CD14-positive monocyte (primary cell): ENCODE measurements at regions not wholly inside any gene's neighbourhood (a gene's known extent, or its start where the extent isn't known, plus 50 kb on each side); places are given as distances from the start of the nearest gene placed in this dataset.

Source experiments
- DNase-seq, 3 donors: peaks; one replicate each; pipeline ENCODE4 v3.0.0-alpha.2; 2011 to 2022
- H2AFZ ChIP-seq: 2 replicates; pipeline ENCODE4 v1.6.0; 2012; ENCODE audit warnings: mild to moderate bottlenecking, low read depth, low read length, inconsistent platforms; ENCODE audit not compliant: insufficient read depth, poor library complexity, severe bottlenecking
- H3K27ac ChIP-seq, 2 donors: 1 replicate in 1 of 2; 2 replicates in 1 of 2; pipeline ENCODE4 v1.5.1; 2012 to 2013; ENCODE audit warnings: low read length in 2 of 2, control low read depth in 1 of 2, inconsistent platforms in 1 of 2, low read depth in 1 of 2, mild to moderate bottlenecking in 1 of 2
- H3K27me3 ChIP-seq, 2 donors: one replicate each; pipeline versions ENCODE4 v1.6.0 to v1.6.1; 2011 to 2013; ENCODE audit warnings: low read length in 2 of 2; ENCODE audit not compliant: control insufficient read depth in 2 of 2, insufficient read depth in 2 of 2
- H3K36me3 ChIP-seq, 2 donors: replicated peaks in 1 of 2; 1 replicate in 1 of 2; 2 replicates in 1 of 2; pipeline versions ENCODE4 v1.5.1 to v1.6.1; 2012 to 2013; ENCODE audit warnings: low read length in 2 of 2, control low read depth in 1 of 2, inconsistent platforms in 1 of 2, mild to moderate bottlenecking in 1 of 2; ENCODE audit not compliant: insufficient read depth in 2 of 2, control insufficient read depth in 1 of 2
- H3K4me1 ChIP-seq, 2 donors: 1 replicate in 1 of 2; 2 replicates in 1 of 2; pipeline versions ENCODE4 v1.5.1 to v1.6.1; 2012 to 2013; ENCODE audit warnings: low read length in 2 of 2, control low read depth in 1 of 2, inconsistent platforms in 1 of 2, mild to moderate bottlenecking in 1 of 2, moderate library complexity in 1 of 2; ENCODE audit not compliant: insufficient read depth in 2 of 2, control insufficient read depth in 1 of 2
- H3K4me2 ChIP-seq: replicated peaks from 2 replicates; pipeline ENCODE3; 2012; ENCODE audit warnings: low read length, moderate library complexity, mild to moderate bottlenecking; ENCODE audit not compliant: poor library complexity, severe bottlenecking; ENCODE audit errors: extremely low read depth
- H3K4me3 ChIP-seq, 3 experiments: fragments of 200-600 bp in 1 of 3; sonication (generic) in 1 of 3; replicated peaks in 1 of 3; 1 replicate in 2 of 3; 2 replicates in 1 of 3; pipeline ENCODE4 v1.5.1; 2011 to 2013; ENCODE audit warnings: low read length in 3 of 3, mild to moderate bottlenecking in 3 of 3, control low read depth in 2 of 3, low read depth in 2 of 3, inconsistent platforms in 1 of 3, moderate library complexity in 1 of 3
- H3K79me2 ChIP-seq: 2 replicates; pipeline ENCODE4 v1.6.0; 2012; ENCODE audit warnings: mild to moderate bottlenecking, control low read depth, inconsistent platforms, low read length, moderate library complexity; ENCODE audit not compliant: insufficient read depth
- H3K9ac ChIP-seq: 2 replicates; pipeline ENCODE4 v1.6.0; 2017; ENCODE audit warnings: low read length, mild to moderate bottlenecking; ENCODE audit not compliant: insufficient read depth, poor library complexity, severe bottlenecking
- H3K9me3 ChIP-seq, 2 donors: replicated peaks in 1 of 2; 1 replicate in 1 of 2; 2 replicates in 1 of 2; pipeline versions ENCODE4 v1.5.1 to v1.6.1; 2012 to 2013; ENCODE audit warnings: low read length in 2 of 2, control low read depth in 1 of 2; ENCODE audit not compliant: control insufficient read depth in 1 of 2, insufficient read depth in 1 of 2
- H4K20me1 ChIP-seq: 2 replicates; pipeline ENCODE4 v1.6.0; 2012; ENCODE audit warnings: mild to moderate bottlenecking, low read length, control low read depth, moderate library complexity; ENCODE audit not compliant: insufficient read depth
- H3K27ac Mint-ChIP-seq, 7 donors: one replicate each; pipeline ENCODE4 v1.8.0; 2020; ENCODE audit warnings: mild to moderate bottlenecking in 7 of 7, mixed read lengths in 7 of 7, moderate library complexity in 6 of 7, inconsistent platforms in 2 of 7
- H3K27me3 Mint-ChIP-seq, 3 donors: one replicate each; pipeline ENCODE4 v1.8.0; 2021 to 2022; ENCODE audit warnings: low read depth in 3 of 3, mild to moderate bottlenecking in 3 of 3, mixed read lengths in 3 of 3, moderate library complexity in 3 of 3, inconsistent platforms in 1 of 3
- H3K36me3 Mint-ChIP-seq, 2 donors: one replicate each; pipeline ENCODE4 v1.8.0; 2020; ENCODE audit warnings: mixed read lengths in 2 of 2, inconsistent platforms in 1 of 2, mild to moderate bottlenecking in 1 of 2
- H3K4me1 Mint-ChIP-seq: one replicate; pipeline ENCODE4 v1.8.0; 2020; ENCODE audit warnings: mild to moderate bottlenecking, mixed read lengths
- H3K4me3 Mint-ChIP-seq, 2 donors: one replicate each; pipeline ENCODE4 v1.8.0; 2020; ENCODE audit warnings: mild to moderate bottlenecking in 2 of 2, mixed read lengths in 2 of 2, moderate library complexity in 1 of 2
- H3K9me3 Mint-ChIP-seq, 7 donors: one replicate each; pipeline ENCODE4 v1.8.0; 2020 to 2022; ENCODE audit warnings: mixed read lengths in 7 of 7, mild to moderate bottlenecking in 6 of 7, moderate library complexity in 6 of 7, inconsistent platforms in 2 of 7
- WGBS: methylation state at CpG from one replicate; pipeline ENCODE4 v1.1.5; 2013; ENCODE audit warnings: missing lambda C conversion rate; ENCODE audit not compliant: insufficient coverage; 5-methylcytosine and 5-hydroxymethylcytosine counted together
- intact Hi-C, 2 donors: fragments of 100-400 bp; cut with micrococcal nuclease; formaldehyde crosslinking; loops; one replicate each; pipeline versions ENCODE4 v1.15.0 to v1.15.1; 2023
- TF ChIP-seq, protein P1 (sequence below): fragments of 200-600 bp; IDR thresholded peaks from one replicate; pipeline ENCODE4 v1.8.0; 2022; ENCODE audit warnings: antibody characterized with exemption, mild to moderate bottlenecking

DNA sequence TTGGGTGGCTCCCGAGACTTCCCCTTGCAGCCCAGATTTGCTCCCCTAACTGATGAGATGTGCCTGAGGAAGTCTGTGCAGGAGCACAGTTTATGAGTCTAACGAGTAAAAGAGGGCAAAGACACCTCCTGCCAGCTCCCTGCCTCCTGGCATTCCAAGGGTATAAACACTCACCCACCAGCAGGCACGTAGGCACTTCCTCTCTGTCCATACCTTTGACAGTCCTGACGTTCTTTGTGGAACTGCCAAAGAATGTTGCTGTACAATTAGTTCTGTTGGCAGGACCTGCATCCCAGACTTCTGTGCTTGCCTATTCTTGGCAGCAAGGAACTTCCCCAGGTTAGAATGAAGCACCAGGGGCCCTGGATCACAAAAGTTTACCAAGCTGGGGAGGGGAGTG is 889.3 kb downstream of the BCL11B start:
- H3K27me3 ChIP-seq, result no peaks in the 10 kb centered on the region
- peaks cover 0 to 32% of the 10 kb centered on the region in 2 donors for H3K9me3 ChIP-seq
- Mint-ChIP-seq H3K27ac (no peak overlapping the region), H3K9me3 (peaks cover 2 to 19% (median 8%) of the 10 kb centered on the region in 7 donors), H3K27me3 (peaks cover 0 to 2% (median 0%) of the 10 kb centered on the region in 3 donors), H3K36me3 (no peaks in the 10 kb centered on the region), H3K4me3 (no peak overlapping the region), H3K4me1 (no peaks in the 10 kb centered on the region)
- no peak overlapping the region for H3K27ac ChIP-seq
- H3K9ac ChIP-seq, result no peak overlapping the region
- H3K79me2 ChIP-seq, result no peaks in the 10 kb centered on the region
- no peaks in the 10 kb centered on the region for H3K36me3 ChIP-seq
- TF ChIP-seq, protein P1, sequence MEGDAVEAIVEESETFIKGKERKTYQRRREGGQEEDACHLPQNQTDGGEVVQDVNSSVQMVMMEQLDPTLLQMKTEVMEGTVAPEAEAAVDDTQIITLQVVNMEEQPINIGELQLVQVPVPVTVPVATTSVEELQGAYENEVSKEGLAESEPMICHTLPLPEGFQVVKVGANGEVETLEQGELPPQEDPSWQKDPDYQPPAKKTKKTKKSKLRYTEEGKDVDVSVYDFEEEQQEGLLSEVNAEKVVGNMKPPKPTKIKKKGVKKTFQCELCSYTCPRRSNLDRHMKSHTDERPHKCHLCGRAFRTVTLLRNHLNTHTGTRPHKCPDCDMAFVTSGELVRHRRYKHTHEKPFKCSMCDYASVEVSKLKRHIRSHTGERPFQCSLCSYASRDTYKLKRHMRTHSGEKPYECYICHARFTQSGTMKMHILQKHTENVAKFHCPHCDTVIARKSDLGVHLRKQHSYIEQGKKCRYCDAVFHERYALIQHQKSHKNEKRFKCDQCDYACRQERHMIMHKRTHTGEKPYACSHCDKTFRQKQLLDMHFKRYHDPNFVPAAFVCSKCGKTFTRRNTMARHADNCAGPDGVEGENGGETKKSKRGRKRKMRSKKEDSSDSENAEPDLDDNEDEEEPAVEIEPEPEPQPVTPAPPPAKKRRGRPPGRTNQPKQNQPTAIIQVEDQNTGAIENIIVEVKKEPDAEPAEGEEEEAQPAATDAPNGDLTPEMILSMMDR, result no peak
- no peak for DNase-seq
- 63% methylated on average over 3 of the region's 4 CpGs for WGBS
- no peaks in the 10 kb centered on the region for H3K4me1 ChIP-seq
- H2AFZ ChIP-seq, result no peak overlapping the region
- H3K4me3 ChIP-seq, result no peak overlapping the region
- intact Hi-C loops, result no loop called here
- no peaks in the 10 kb centered on the region for H4K20me1 ChIP-seq
- no peak overlapping the region for H3K4me2 ChIP-seq

DNA sequence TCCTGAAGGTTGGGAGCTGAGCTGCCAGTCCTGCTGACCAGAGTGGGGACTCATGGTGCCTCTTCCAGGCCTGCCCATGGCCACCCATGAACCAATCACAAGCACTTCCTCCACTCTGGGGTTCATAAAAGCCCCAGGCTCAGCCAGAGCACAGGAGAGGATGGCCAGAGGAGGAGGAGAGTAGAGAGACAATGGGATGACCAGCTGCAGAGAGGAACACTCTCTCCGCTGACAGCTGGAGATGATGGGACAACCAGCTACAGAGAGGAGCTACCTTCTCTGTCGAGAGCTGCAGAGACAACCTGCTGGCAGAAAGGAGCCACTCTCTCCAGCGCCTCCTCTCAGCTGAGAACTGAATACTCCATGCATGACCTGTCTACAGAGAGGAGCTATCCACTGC is 886.1 kb downstream of the BCL11B start:
- TF ChIP-seq, protein P1, result no peak
- Histone ChIP-seq H3K27me3 (no peaks in the 10 kb centered on the region), H2AFZ (no peak overlapping the region), H3K4me1 (no peaks in the 10 kb centered on the region), H3K9me3 (peaks cover 0 to 21% of the 10 kb centered on the region in 2 donors), H3K4me3 (no peak overlapping the region), H3K79me2 (no peaks in the 10 kb centered on the region), H3K27ac (no peak overlapping the region), H3K9ac (no peak overlapping the region), H3K36me3 (no peaks in the 10 kb centered on the region), H4K20me1 (no peaks in the 10 kb centered on the region), H3K4me2 (no peak overlapping the region)
- no peak overlapping the region for H3K27ac Mint-ChIP-seq
- 92% methylated on average over 3 of the region's 3 CpGs for WGBS
- DNase-seq, result no peak
- H3K9me3 Mint-ChIP-seq, result peaks cover 0 to 19% (median 4%) of the 10 kb centered on the region in 7 donors
- peaks cover 0 to 2% (median 0%) of the 10 kb centered on the region in 3 donors for H3K27me3 Mint-ChIP-seq
- H3K4me3 Mint-ChIP-seq, result no peak overlapping the region
- H3K4me1 Mint-ChIP-seq, result no peaks in the 10 kb centered on the region
- no peaks in the 10 kb centered on the region for H3K36me3 Mint-ChIP-seq
- intact Hi-C loops, result no loop called here
